Skeletal muscle tissue (tissue), 3 donors: ENCODE measurements at regions not wholly inside any gene's neighbourhood (a gene's known extent, or its start where the extent isn't known, plus 50 kb on each side); places are given as distances from the start of the nearest gene placed in this dataset.

Source experiments
- H3K27ac ChIP-seq: one replicate; pipeline ENCODE4 v1.7.0; 2013; ENCODE audit warnings: mild to moderate bottlenecking, low read depth, low read length, inconsistent platforms
- H3K27me3 ChIP-seq, 3 donors: one replicate each; pipeline ENCODE4 v1.7.0; 2013; ENCODE audit warnings: low read length in 3 of 3; ENCODE audit not compliant: control insufficient read depth in 3 of 3, insufficient read depth in 3 of 3
- H3K36me3 ChIP-seq, 3 donors: one replicate each; pipeline ENCODE4 v1.7.0; 2013; ENCODE audit warnings: low read length in 3 of 3; ENCODE audit not compliant: control insufficient read depth in 3 of 3, insufficient read depth in 3 of 3
- H3K4me1 ChIP-seq, 3 donors: one replicate each; pipeline ENCODE4 v1.7.0; 2013; ENCODE audit warnings: low read length in 3 of 3, mild to moderate bottlenecking in 3 of 3; ENCODE audit not compliant: control insufficient read depth in 3 of 3, insufficient read depth in 3 of 3
- H3K4me3 ChIP-seq, 3 donors: one replicate each; pipeline ENCODE4 v1.7.0; 2013; ENCODE audit warnings: low read length in 3 of 3
- H3K9ac ChIP-seq, 3 donors: one replicate each; pipeline ENCODE4 v1.7.0; 2013; ENCODE audit warnings: low read length in 3 of 3, mild to moderate bottlenecking in 3 of 3, moderate library complexity in 2 of 3, low read depth in 1 of 3
- H3K9me3 ChIP-seq, 3 donors: one replicate each; pipeline ENCODE4 v1.7.0; 2013; ENCODE audit warnings: low read length in 3 of 3; ENCODE audit not compliant: control insufficient read depth in 3 of 3
- donor health status: Osteomylitis.

DNA sequence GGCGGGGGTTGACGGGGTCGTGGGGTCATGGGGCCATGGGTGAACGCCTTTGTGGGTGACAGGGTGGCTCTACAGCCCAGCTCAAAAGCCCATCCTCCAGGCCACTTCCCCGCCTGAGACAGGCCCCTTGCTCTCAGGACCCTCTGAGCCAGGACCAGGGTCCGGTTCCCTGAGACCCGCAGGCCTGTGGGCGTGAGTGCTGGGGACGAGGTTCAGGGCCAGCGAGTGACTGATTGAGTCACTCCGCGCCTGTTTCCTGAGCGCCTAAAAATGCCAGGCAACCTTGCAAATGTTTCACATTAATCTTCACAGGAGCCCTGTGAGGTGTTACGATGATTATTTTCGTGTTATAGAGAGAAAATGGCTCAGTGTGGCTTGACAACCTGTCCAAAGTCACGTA lies 97.8 kb downstream of the ZNF674 start:
- Histone ChIP-seq H3K27ac (peak overlapping the region; percentile 84), H3K27me3 (peaks cover 0 to 3% (median 0%) of the 10 kb centered on the region in 3 donors), H3K9ac (peak overlapping the region; percentile 68 to 93 (median 79)), H3K9me3 (no peaks in the 10 kb centered on the region), H3K4me3 (peak overlapping the region; percentile 85 to 87 (median 87)), H3K4me1 (peaks cover 4 to 11% (median 4%) of the 10 kb centered on the region in 3 donors), H3K36me3 (peaks cover 0 to 7% (median 6%) of the 10 kb centered on the region in 3 donors)

DNA sequence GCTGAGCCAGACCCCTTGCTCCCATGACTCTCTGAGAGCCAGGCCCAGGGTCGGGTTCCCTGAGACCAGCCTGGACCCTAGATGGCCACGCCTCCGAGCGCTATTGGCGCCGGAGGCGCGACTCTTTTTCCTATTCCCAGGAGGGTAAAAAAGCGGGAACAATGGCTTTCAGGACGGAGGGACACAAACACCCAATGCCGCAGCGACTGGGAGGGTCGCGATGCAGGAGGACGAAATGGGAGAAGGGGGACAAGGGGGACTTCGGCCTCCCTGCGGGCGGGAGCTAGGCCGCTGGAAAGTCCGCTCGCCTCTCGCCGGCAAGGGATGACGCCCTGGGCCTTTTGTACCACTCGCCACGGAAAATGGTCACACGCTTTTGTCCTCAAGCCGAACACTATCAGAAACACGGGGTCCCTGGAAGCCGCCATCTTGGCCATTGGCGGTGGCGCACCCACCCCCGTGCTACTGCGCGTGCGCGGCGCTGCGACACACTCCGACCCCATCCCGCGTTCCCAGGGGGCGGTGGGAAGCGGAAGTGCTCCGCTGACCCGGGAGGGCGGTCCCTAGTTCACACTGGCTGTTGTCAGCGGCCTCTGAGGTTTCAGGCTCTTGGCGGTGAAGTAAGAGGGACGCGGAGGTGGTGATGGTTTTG lies 98.4 kb downstream of the ZNF674 start:
- H3K9me3 ChIP-seq, result no peaks in the 10 kb centered on the region
- H3K36me3 ChIP-seq, result peaks cover 0 to 7% (median 6%) of the 10 kb centered on the region in 3 donors
- H3K4me1 ChIP-seq, result peaks cover 4 to 11% (median 4%) of the 10 kb centered on the region in 3 donors
- H3K27ac ChIP-seq, result peak overlapping the region; percentile 84
- peak overlapping the region; percentile 86 to 93 (median 90) for H3K9ac ChIP-seq
- H3K4me3 ChIP-seq, result peak overlapping the region; percentile 85 to 87 (median 87)
- H3K27me3 ChIP-seq, result peaks cover 0 to 3% (median 0%) of the 10 kb centered on the region in 3 donors

DNA sequence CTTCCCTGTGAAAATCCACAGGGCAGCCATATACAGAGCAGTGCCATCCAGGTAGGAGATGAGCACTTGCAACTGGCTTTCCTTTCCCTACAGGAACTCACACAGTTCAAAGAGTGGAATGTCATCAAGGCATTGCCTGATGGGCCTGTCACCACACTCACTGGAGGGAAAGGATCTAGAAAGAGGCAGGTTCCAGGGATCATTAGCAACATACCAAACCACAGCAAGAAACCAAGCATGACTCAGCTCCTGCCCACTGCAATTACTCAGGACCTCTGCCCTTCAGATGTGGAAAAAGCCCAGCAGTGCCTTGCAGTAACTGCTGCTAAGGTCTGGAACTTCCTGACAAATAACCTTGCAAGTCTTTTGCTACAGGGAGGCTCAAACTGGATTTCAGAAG lies 101.2 kb downstream of the ZNF674 start:
- Histone ChIP-seq H3K27ac (no peak overlapping the region), H3K9me3 (no peaks in the 10 kb centered on the region), H3K4me1 (peaks cover 4 to 11% (median 4%) of the 10 kb centered on the region in 3 donors), H3K36me3 (peaks cover 0 to 4% (median 3%) of the 10 kb centered on the region in 3 donors), H3K4me3 (no peak overlapping the region), H3K9ac (no peak overlapping the region), H3K27me3 (peaks cover 0 to 3% (median 0%) of the 10 kb centered on the region in 3 donors)

DNA sequence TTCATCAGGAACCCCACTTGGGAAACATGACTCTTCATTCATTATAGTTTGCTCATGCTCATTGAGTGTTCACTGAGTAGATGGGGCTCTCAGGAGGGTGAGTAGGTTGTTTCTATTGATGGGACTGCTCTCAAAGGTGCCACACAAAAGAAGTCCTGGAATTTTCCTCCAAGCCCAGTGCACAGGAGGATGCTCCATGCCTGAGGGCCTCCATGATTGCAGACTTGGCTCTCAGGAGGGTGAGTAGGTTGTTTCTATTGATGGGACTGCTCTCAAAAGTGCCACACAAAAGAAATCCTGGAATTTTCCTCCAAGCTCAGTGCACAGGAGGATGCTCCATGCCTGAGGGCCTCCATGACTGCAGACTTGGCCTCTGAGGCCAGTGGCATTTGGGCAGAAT lies 108.5 kb downstream of the ZNF674 start:
- no peaks in the 10 kb centered on the region for H3K9me3 ChIP-seq
- no peak overlapping the region for H3K4me3 ChIP-seq
- H3K4me1 ChIP-seq, result no peaks in the 10 kb centered on the region
- no peak overlapping the region for H3K27ac ChIP-seq
- no peak overlapping the region for H3K9ac ChIP-seq
- H3K27me3 ChIP-seq, result peaks cover 0 to 7% (median 0%) of the 10 kb centered on the region in 3 donors
- H3K36me3 ChIP-seq, result no peaks in the 10 kb centered on the region

DNA sequence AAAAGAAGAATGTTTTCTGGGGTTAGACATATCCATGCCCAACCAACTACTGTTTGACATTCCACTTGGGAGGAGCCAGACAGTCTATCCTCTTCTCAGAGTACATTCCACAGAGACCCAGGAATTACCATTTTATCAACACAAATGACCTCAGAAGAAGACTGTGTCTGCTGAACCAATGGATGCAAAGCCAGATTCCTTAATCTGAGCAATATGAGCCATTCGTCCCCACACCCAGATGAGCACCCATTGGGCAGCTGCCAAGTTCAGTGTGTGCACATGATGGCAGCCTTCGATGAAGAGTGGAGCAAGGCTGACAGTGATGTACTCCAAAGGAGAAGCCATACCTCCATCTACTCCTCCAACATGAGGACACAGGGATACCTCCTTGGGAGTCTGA lies 111.3 kb downstream of the ZNF674 start:
- H3K4me1 ChIP-seq, result no peaks in the 10 kb centered on the region
- H3K27ac ChIP-seq, result no peak overlapping the region
- no peaks in the 10 kb centered on the region for H3K9me3 ChIP-seq
- H3K36me3 ChIP-seq, result no peaks in the 10 kb centered on the region
- no peak overlapping the region for H3K4me3 ChIP-seq
- H3K27me3 ChIP-seq, result peaks cover 0 to 7% (median 0%) of the 10 kb centered on the region in 3 donors
- H3K9ac ChIP-seq, result no peak overlapping the region

DNA sequence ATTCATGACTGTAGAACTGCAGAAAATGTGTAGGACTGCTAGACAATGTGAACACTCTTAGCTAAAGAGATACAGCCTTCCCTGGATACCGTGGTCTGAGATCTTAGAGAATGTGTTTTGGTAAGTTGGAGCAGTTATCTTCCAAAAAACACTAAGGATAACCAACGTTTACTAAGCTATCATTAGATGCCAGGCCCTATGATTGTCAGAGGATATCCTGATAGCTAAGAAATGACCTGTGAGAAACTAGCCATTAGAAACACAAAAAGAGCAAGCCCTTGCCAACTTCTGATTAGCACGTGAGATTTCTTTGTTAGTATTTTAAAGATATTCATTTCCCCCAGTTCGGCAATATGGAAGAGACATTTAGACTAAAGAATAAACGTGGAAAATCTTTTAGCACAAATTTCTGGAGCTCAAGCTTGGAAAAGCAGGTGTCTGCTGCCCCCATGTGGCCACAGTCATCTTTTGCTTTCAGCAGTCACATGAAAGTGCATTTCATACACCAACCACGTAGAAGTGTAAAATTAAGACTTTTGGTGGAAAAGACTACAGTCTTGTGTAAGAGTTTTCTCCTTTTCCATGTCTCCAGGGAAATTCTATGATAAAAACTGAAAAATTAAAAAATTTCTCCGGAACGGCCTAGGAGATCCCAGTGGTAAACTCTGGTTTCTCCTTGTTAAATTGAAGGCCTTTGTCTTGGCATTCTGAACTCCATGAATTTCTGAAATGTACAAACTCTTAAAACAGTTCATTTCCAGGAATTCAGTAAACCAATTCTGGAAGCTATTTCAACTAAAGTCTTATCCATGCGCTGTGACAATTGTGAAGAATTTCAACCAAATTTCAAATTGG lies 136.4 kb downstream of the ZNF674 start:
- H3K9ac ChIP-seq, result no peak overlapping the region
- no peaks in the 10 kb centered on the region for H3K27me3 ChIP-seq
- no peak overlapping the region for H3K4me3 ChIP-seq
- no peaks in the 10 kb centered on the region for H3K9me3 ChIP-seq
- no peak overlapping the region for H3K27ac ChIP-seq
- H3K4me1 ChIP-seq, result no peaks in the 10 kb centered on the region
- H3K36me3 ChIP-seq, result no peaks in the 10 kb centered on the region

GRCh38 chrX:46407753-46408130 lies 137.5 kb downstream of the ZNF674 start:
- H3K4me3 ChIP-seq, result no peak overlapping the region
- H3K27me3 ChIP-seq, result no peaks in the 10 kb centered on the region
- no peak overlapping the region for H3K9ac ChIP-seq
- no peaks in the 10 kb centered on the region for H3K9me3 ChIP-seq
- no peaks in the 10 kb centered on the region for H3K4me1 ChIP-seq
- no peaks in the 10 kb centered on the region for H3K36me3 ChIP-seq
- H3K27ac ChIP-seq, result no peak overlapping the region

DNA sequence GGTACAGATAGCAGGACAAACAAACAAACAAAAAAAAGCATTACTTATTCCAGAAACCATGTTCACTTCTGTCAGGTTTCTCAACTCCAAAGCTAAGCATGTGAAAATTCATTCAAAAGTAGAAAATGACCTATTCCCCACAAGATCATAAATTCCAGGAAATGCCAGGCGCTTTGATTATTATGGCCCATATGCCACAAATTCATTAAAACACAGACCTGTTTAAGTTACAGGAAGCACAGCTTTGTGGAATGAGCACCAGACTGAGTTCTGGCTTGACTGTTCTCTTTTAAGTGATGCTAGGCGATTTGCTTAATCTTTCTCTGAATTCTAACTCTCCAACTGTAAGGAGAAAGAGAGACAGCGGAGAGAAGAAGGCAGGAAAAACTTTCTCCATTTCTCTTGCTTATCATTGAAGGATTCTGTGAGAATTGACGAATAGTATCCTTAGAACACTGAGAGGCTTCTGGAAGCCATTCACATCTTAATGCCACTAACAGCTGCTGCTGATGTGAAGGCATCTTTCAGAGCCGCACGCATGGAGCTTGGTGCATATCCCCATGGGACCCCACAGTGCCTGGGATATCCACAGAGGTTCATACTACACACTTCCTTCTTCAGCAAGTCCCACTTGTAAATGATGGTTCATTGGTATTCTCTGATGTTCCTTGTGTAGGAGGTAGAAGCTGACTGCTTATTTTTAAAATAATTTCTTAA lies 138.0 kb downstream of the ZNF674 start:
- H3K9ac ChIP-seq, result no peak overlapping the region
- no peaks in the 10 kb centered on the region for H3K27me3 ChIP-seq
- no peaks in the 10 kb centered on the region for H3K4me1 ChIP-seq
- no peaks in the 10 kb centered on the region for H3K9me3 ChIP-seq
- H3K36me3 ChIP-seq, result no peaks in the 10 kb centered on the region
- H3K4me3 ChIP-seq, result no peak overlapping the region
- H3K27ac ChIP-seq, result no peak overlapping the region

DNA sequence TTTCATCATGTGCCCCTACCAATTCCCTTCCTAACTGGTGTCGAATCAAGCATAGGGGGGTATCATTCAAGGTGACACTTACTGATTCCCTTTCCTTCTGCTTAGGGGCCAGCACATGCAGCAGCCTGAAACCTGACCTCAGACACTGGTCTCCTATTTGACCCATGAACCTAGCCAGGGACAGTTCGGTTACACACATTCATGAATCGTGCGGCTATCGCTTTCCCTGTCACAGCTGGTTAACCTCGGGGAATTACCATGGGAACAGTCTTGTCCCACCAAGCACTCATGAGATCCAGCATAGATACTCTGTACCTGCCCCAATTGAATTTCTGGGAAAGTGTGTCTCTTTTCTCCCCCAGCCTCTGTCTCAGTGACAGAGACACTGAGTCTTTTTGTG lies 140.4 kb downstream of the ZNF674 start:
- Histone ChIP-seq H3K4me3 (no peak overlapping the region), H3K9me3 (no peaks in the 10 kb centered on the region), H3K4me1 (no peaks in the 10 kb centered on the region), H3K27me3 (no peaks in the 10 kb centered on the region), H3K9ac (no peak overlapping the region), H3K27ac (no peak overlapping the region), H3K36me3 (no peaks in the 10 kb centered on the region)
